GM23248 (cell line): ENCODE measurements at regions not wholly inside any gene's neighbourhood (a gene's known extent, or its start where the extent isn't known, plus 50 kb on each side); places are given as distances from the start of the nearest gene placed in this dataset.

Experiments used
- DNase-seq: peaks from one replicate; pipeline ENCODE4 v3.0.0-alpha.2; 2015
- H2AFZ ChIP-seq: fragments of 200-600 bp; sonication (generic); 2 replicates; pipeline ENCODE4 v1.6.1; 2016; ENCODE audit warnings: antibody characterized with exemption
- H3F3A ChIP-seq: fragments of 200-600 bp; sonication (generic); 2 replicates; pipeline ENCODE4 v1.6.1; 2016; ENCODE audit warnings: mild to moderate bottlenecking, antibody characterized with exemption, mixed run types; ENCODE audit not compliant: insufficient read depth
- H3K27ac ChIP-seq: fragments of 200-600 bp; sonication (generic); 2 replicates; pipeline ENCODE4 v1.5.1; 2016; ENCODE audit warnings: mild to moderate bottlenecking
- H3K27me3 ChIP-seq: fragments of 200-600 bp; sonication (generic); replicated peaks from 2 replicates; pipeline ENCODE4 v1.6.1; 2016; ENCODE audit warnings: mild to moderate bottlenecking; ENCODE audit not compliant: insufficient read depth
- H3K36me3 ChIP-seq: fragments of 200-600 bp; sonication (generic); 2 replicates; pipeline ENCODE4 v1.6.1; 2016; ENCODE audit warnings: low read depth, mild to moderate bottlenecking
- H3K4me1 ChIP-seq: fragments of 200-600 bp; sonication (generic); 2 replicates; pipeline ENCODE4 v1.6.1; 2016; ENCODE audit warnings: mild to moderate bottlenecking; ENCODE audit not compliant: insufficient read depth
- H3K4me2 ChIP-seq: fragments of 200-600 bp; sonication (generic); one replicate; pipeline ENCODE4 v1.6.1; 2016; ENCODE audit warnings: mild to moderate bottlenecking; ENCODE audit not compliant: unreplicated experiment
- H3K4me3 ChIP-seq: fragments of 200-600 bp; sonication (generic); 2 replicates; pipeline ENCODE4 v1.5.1; 2016; ENCODE audit warnings: mild to moderate bottlenecking
- H3K79me2 ChIP-seq: fragments of 200-600 bp; sonication (generic); 2 replicates; pipeline ENCODE4 v1.6.1; 2016; ENCODE audit warnings: mild to moderate bottlenecking; ENCODE audit not compliant: insufficient read depth
- H3K9ac ChIP-seq: fragments of 200-600 bp; sonication (generic); 2 replicates; pipeline ENCODE4 v1.6.1; 2016; ENCODE audit warnings: mild to moderate bottlenecking
- H3K9me2 ChIP-seq: fragments of 200-600 bp; sonication (generic); 2 replicates; pipeline ENCODE4 v1.6.1; 2016; ENCODE audit warnings: mixed run types, mild to moderate bottlenecking, moderate library complexity; ENCODE audit not compliant: insufficient read depth
- H3K9me3 ChIP-seq: fragments of 200-600 bp; sonication (generic); one replicate; pipeline ENCODE4 v1.6.1; 2017; ENCODE audit warnings: low read depth
- H4K20me1 ChIP-seq: fragments of 200-600 bp; sonication (generic); 2 replicates; pipeline ENCODE4 v1.6.0; 2016; ENCODE audit not compliant: insufficient read depth
- EZH2 ChIP-seq: fragments of 200-600 bp; sonication (generic); IDR thresholded peaks from 2 replicates; pipeline ENCODE4 v1.6.1; 2018; ENCODE audit warnings: antibody characterized with exemption, mild to moderate bottlenecking; ENCODE audit not compliant: insufficient read depth, poor library complexity, severe bottlenecking
- EZH2phosphoT487 ChIP-seq: fragments of 200-600 bp; sonication (generic); IDR thresholded peaks from 2 replicates; pipeline ENCODE4 v1.6.1; 2018; ENCODE audit warnings: antibody characterized with exemption, moderate library complexity, mild to moderate bottlenecking, low read depth; ENCODE audit not compliant: insufficient read depth
- WGBS, 2 experiments: methylation state at CpG; one replicate each; pipeline ENCODE4 v1.1.6; 2015 to 2017; ENCODE audit warnings: low lambda C conversion rate in 2 of 2, low coverage in 1 of 2; ENCODE audit errors: missing lambda C conversion rate in 2 of 2; 5-methylcytosine and 5-hydroxymethylcytosine counted together
- in situ Hi-C: fragments of 300-500 bp; cut with MboI; formaldehyde crosslinking; loops from 2 replicates; pipeline ENCODE4 v1.15.0; 2020

GRCh38 chr6:126477678-126478077 is 137.8 kb downstream of the CENPW start:
- no peaks in the 10 kb centered on the region for H3K4me1 ChIP-seq
- H3F3A ChIP-seq = no peaks in the 10 kb centered on the region
- no peak for DNase-seq
- no peaks in the 10 kb centered on the region for H3K36me3 ChIP-seq
- H3K9me2 ChIP-seq = no peaks in the 10 kb centered on the region
- no peaks in the 10 kb centered on the region for H3K9me3 ChIP-seq
- WGBS, 2 experiments = 62 to 67% methylated on average over 1 of the region's 1 CpG
- H3K4me3 ChIP-seq = no peak overlapping the region
- in situ Hi-C loops = no loop called here
- no peak overlapping the region for H2AFZ ChIP-seq
- H3K9ac ChIP-seq = no peak overlapping the region
- no peaks in the 10 kb centered on the region for H4K20me1 ChIP-seq
- no peak for TF ChIP-seq EZH2
- TF ChIP-seq EZH2phosphoT487 = no peak
- no peaks in the 10 kb centered on the region for H3K27me3 ChIP-seq
- H3K79me2 ChIP-seq = no peaks in the 10 kb centered on the region
- H3K27ac ChIP-seq = no peak overlapping the region
- H3K4me2 ChIP-seq = no peak overlapping the region

- H3K4me2 ChIP-seq = no peak overlapping the region
- no peaks in the 10 kb centered on the region for H3K79me2 ChIP-seq
- no peaks in the 10 kb centered on the region for H3K9me3 ChIP-seq
- 62 to 67% methylated on average over 2 of the region's 2 CpGs for WGBS, 2 experiments
- H3K4me3 ChIP-seq = no peak overlapping the region
- H4K20me1 ChIP-seq = no peaks in the 10 kb centered on the region
- no peaks in the 10 kb centered on the region for H3F3A ChIP-seq
- H3K36me3 ChIP-seq = no peaks in the 10 kb centered on the region
- H3K27ac ChIP-seq = no peak overlapping the region
- in situ Hi-C loops = no loop called here
- no peaks in the 10 kb centered on the region for H3K4me1 ChIP-seq
- H3K9me2 ChIP-seq = no peaks in the 10 kb centered on the region
- no peaks in the 10 kb centered on the region for H3K27me3 ChIP-seq
- H2AFZ ChIP-seq = no peak overlapping the region
- DNase-seq = no peak
- H3K9ac ChIP-seq = no peak overlapping the region
- no peak for TF ChIP-seq EZH2phosphoT487
- no peak for TF ChIP-seq EZH2
These were observed 140.4 kb downstream of the CENPW start for GRCh38 chr6:126480268-126480667.

GRCh38 chr6:126481319-126481718 is 141.4 kb downstream of the CENPW start:
- no peaks in the 10 kb centered on the region for H3K79me2 ChIP-seq
- H3K27me3 ChIP-seq = no peaks in the 10 kb centered on the region
- no peak overlapping the region for H3K4me2 ChIP-seq
- no peaks in the 10 kb centered on the region for H3K9me2 ChIP-seq
- TF ChIP-seq EZH2phosphoT487 (no peak), EZH2 (no peak)
- no peak overlapping the region for H3K4me3 ChIP-seq
- no peak overlapping the region for H3K9ac ChIP-seq
- in situ Hi-C loops = no loop called here
- no peak for DNase-seq
- H3K9me3 ChIP-seq = no peaks in the 10 kb centered on the region
- H2AFZ ChIP-seq = no peak overlapping the region
- no peaks in the 10 kb centered on the region for H3K36me3 ChIP-seq
- no peaks in the 10 kb centered on the region for H3F3A ChIP-seq
- no peaks in the 10 kb centered on the region for H3K4me1 ChIP-seq
- H3K27ac ChIP-seq = no peak overlapping the region
- no peaks in the 10 kb centered on the region for H4K20me1 ChIP-seq
- WGBS, 2 experiments = 92 to 100% methylated on average over 1 of the region's 1 CpG

- Histone ChIP-seq H3K4me1 (no peaks in the 10 kb centered on the region), H3K79me2 (no peaks in the 10 kb centered on the region), H3K27ac (no peak overlapping the region), H3K27me3 (no peaks in the 10 kb centered on the region), H3K9ac (no peak overlapping the region), H3K9me3 (no peaks in the 10 kb centered on the region), H3K9me2 (no peaks in the 10 kb centered on the region), H2AFZ (no peak overlapping the region), H3K4me3 (no peak overlapping the region), H3F3A (no peaks in the 10 kb centered on the region), H3K36me3 (no peaks in the 10 kb centered on the region), H4K20me1 (no peaks in the 10 kb centered on the region), H3K4me2 (no peak overlapping the region)
- 91 to 97% methylated on average over 9 of the region's 9 CpGs for WGBS, 2 experiments
- in situ Hi-C loops = no loop called here
- no peak for DNase-seq
- TF ChIP-seq EZH2 = no peak
- TF ChIP-seq EZH2phosphoT487 = no peak
These were observed 164.9 kb downstream of the CENPW start for GRCh38 chr6:126504792-126505191.

GRCh38 chr6:126513198-126513597 is 173.3 kb downstream of the CENPW start:
- in situ Hi-C loops = no loop called here
- Histone ChIP-seq H3K9me3 (no peaks in the 10 kb centered on the region), H3K9me2 (no peaks in the 10 kb centered on the region), H3K4me3 (no peak overlapping the region), H3K36me3 (no peaks in the 10 kb centered on the region), H3K9ac (no peak overlapping the region), H3K27ac (no peak overlapping the region), H3K79me2 (no peaks in the 10 kb centered on the region), H3K27me3 (no peaks in the 10 kb centered on the region), H3K4me2 (no peak overlapping the region), H3F3A (no peaks in the 10 kb centered on the region), H4K20me1 (no peaks in the 10 kb centered on the region), H3K4me1 (no peaks in the 10 kb centered on the region), H2AFZ (no peak overlapping the region)
- DNase-seq = no peak
- 81 to 88% methylated on average over 1 of the region's 1 CpG for WGBS, 2 experiments
- TF ChIP-seq EZH2phosphoT487 (no peak), EZH2 (no peak)
